ENCODE measurements at regions not wholly inside any gene's neighbourhood (a gene's known extent, or its start where the extent isn't known, plus 50 kb on each side); places are given as distances from the start of the nearest gene placed in this dataset.

GRCh38 chr2:120985174-120985996 is 249.7 kb downstream of the GLI2 start:
- Histone ChIP-seq H3K27ac (no peak overlapping the region), H3K9me3 (no peaks in the 10 kb centered on the region), H3K4me1 (no peaks in the 10 kb centered on the region), H3K4me3 (no peak overlapping the region), H3K36me3 (ENCODE audit: insufficient read depth in 1 of 2, low read depth in 1 of 2) (peaks cover 0 to 4% of the 10 kb centered on the region in 2 donors), H3K27me3 (ENCODE audit: insufficient read depth in 3 of 3, low read length in 2 of 3) (no peaks in the 10 kb centered on the region)
- WGBS, 3 donors: 87 to 94% (median 92%) methylated on average over 12 of the region's 12 CpGs
- ATAC-seq: no peak
- TF ChIP-seq CTCF (IDR thresholded peaks at IDR 0.05): no peak
- no peak for DNase-seq
- intact Hi-C loops (cut with DNase I): no loop called here

GRCh38 chr2:120985997-120986651 is 250.5 kb downstream of the GLI2 start:
- Histone ChIP-seq H3K4me1 (no peaks in the 10 kb centered on the region), H3K27me3 (ENCODE audit: insufficient read depth in 3 of 3, low read length in 2 of 3) (no peaks in the 10 kb centered on the region), H3K36me3 (ENCODE audit: insufficient read depth in 1 of 2, low read depth in 1 of 2) (peaks cover 0 to 4% of the 10 kb centered on the region in 2 donors), H3K4me3 (no peak overlapping the region), H3K9me3 (no peaks in the 10 kb centered on the region), H3K27ac (no peak overlapping the region)
- intact Hi-C loops (cut with DNase I): no loop called here
- ATAC-seq: no peak
- no peak for DNase-seq
- 88 to 90% (median 90%) methylated on average over 27 of the region's 27 CpGs for WGBS, 3 donors
- TF ChIP-seq CTCF (IDR thresholded peaks at IDR 0.05): no peak

GRCh38 chr2:120986898-120987650 is 251.4 kb downstream of the GLI2 start:
- TF ChIP-seq CTCF (IDR thresholded peaks at IDR 0.05): no peak
- Histone ChIP-seq H3K27me3 (ENCODE audit: insufficient read depth in 3 of 3, low read length in 2 of 3) (no peaks in the 10 kb centered on the region), H3K27ac (no peak overlapping the region), H3K36me3 (ENCODE audit: insufficient read depth in 1 of 2, low read depth in 1 of 2) (peaks cover 0 to 4% of the 10 kb centered on the region in 2 donors), H3K9me3 (no peaks in the 10 kb centered on the region), H3K4me3 (no peak overlapping the region), H3K4me1 (no peaks in the 10 kb centered on the region)
- ATAC-seq: no peak
- intact Hi-C loops (cut with DNase I): no loop called here
- no peak for DNase-seq
- WGBS, 3 donors: 93 to 98% (median 94%) methylated on average over 9 of the region's 9 CpGs

- TF ChIP-seq CTCF (IDR thresholded peaks at IDR 0.05): no peak
- ATAC-seq (no peak), DNase-seq (no peak)
- WGBS, 3 donors: 98% methylated on average over 60 to 68 of the region's 68 CpGs
- Histone ChIP-seq H3K27ac (no peak overlapping the region), H3K27me3 (ENCODE audit: insufficient read depth in 3 of 3, low read length in 2 of 3) (no peaks in the 10 kb centered on the region), H3K4me1 (no peaks in the 10 kb centered on the region), H3K4me3 (no peak overlapping the region), H3K36me3 (ENCODE audit: insufficient read depth in 1 of 2, low read depth in 1 of 2) (peaks cover 0 to 4% of the 10 kb centered on the region in 2 donors), H3K9me3 (no peaks in the 10 kb centered on the region)
- intact Hi-C loops (cut with DNase I): no loop called here
Measured at GRCh38 chr2:120988051-120988699, 252.5 kb downstream of the GLI2 start.

Data from psoas muscle (tissue), 7 donors.